ENCODE measurements at regions not wholly inside any gene's neighbourhood (a gene's known extent, or its start where the extent isn't known, plus 50 kb on each side); places are given as distances from the start of the nearest gene placed in this dataset.

GRCh38 chr9:22913518-22913917 lies 466.9 kb downstream of the DMRTA1 start:
- ChIA-PET CTCF (no interaction called here), POLR2A (ENCODE audit: low non-redundant PET) (no interaction called here)
- H3K27ac ChIP-seq, result no peak overlapping the region

GRCh38 chr9:22916148-22916547 lies 469.5 kb downstream of the DMRTA1 start:
- DNase-seq (ENCODE audit: low spot score), result no peak
- POLR2A ChIA-PET (ENCODE audit: low non-redundant PET), result no interaction called here
- no peak overlapping the region for H3K27ac ChIP-seq
- CTCF ChIA-PET, result no interaction called here
- no peak for TF ChIP-seq CTCF (conservative IDR thresholded peaks at IDR 0.05; ENCODE audit: low read depth)

More at GRCh38 chr9:22913518-22913917, 466.9 kb downstream of the DMRTA1 start:
- no peak for TF ChIP-seq CTCF (conservative IDR thresholded peaks at IDR 0.05; ENCODE audit: low read depth)
- DNase-seq (ENCODE audit: low spot score), result no peak

- ChIA-PET POLR2A (ENCODE audit: low non-redundant PET) (no interaction called here), CTCF (interaction anchor here (0.6 kb wide), 1 partner anchor 15 kb away, joined by 5 read pairs; no protein-coding TSS in a partner anchor)
- TF ChIP-seq CTCF (conservative IDR thresholded peaks at IDR 0.05; ENCODE audit: low read depth), result no peak
- H3K27ac ChIP-seq, result no peak overlapping the region
- no peak for DNase-seq (ENCODE audit: low spot score)
These were observed 472.8 kb downstream of the DMRTA1 start for GRCh38 chr9:22919423-22919822.

GRCh38 chr9:22921742-22922141 lies 475.1 kb downstream of the DMRTA1 start:
- TF ChIP-seq CTCF (conservative IDR thresholded peaks at IDR 0.05; ENCODE audit: low read depth), result no peak
- H3K27ac ChIP-seq, result no peak overlapping the region
- POLR2A ChIA-PET (ENCODE audit: low non-redundant PET), result no interaction called here
- no peak for DNase-seq (ENCODE audit: low spot score)
- CTCF ChIA-PET, result interaction anchor here (0.6 kb wide), 2 partner anchors 247 to 256 kb away, joined by 3 to 4 read pairs; no protein-coding TSS in a partner anchor

GRCh38 chr9:22922222-22922621 lies 475.6 kb downstream of the DMRTA1 start:
- H3K27ac ChIP-seq, result no peak overlapping the region
- TF ChIP-seq CTCF (conservative IDR thresholded peaks at IDR 0.05; ENCODE audit: low read depth), result no peak
- CTCF ChIA-PET, result interaction anchor here (0.6 kb wide), 1 partner anchor 247 kb away, joined by 4 read pairs; no protein-coding TSS in a partner anchor
- DNase-seq (ENCODE audit: low spot score), result no peak
- POLR2A ChIA-PET (ENCODE audit: low non-redundant PET), result no interaction called here

- no peak for DNase-seq (ENCODE audit: low spot score)
- CTCF ChIA-PET, result no interaction called here
- POLR2A ChIA-PET (ENCODE audit: low non-redundant PET), result no interaction called here
- TF ChIP-seq CTCF (conservative IDR thresholded peaks at IDR 0.05; ENCODE audit: low read depth), result no peak
- no peak overlapping the region for H3K27ac ChIP-seq
These were observed 507.9 kb downstream of the DMRTA1 start for GRCh38 chr9:22954550-22954949.

- no peak for DNase-seq (ENCODE audit: low spot score)
- no peak overlapping the region for H3K27ac ChIP-seq
- POLR2A ChIA-PET (ENCODE audit: low non-redundant PET), result no interaction called here
- TF ChIP-seq CTCF (conservative IDR thresholded peaks at IDR 0.05; ENCODE audit: low read depth), result no peak
- CTCF ChIA-PET, result no interaction called here
These were observed 508.3 kb downstream of the DMRTA1 start for GRCh38 chr9:22954964-22955363.
